SHP77 treated with DMSO at 0.1 percent for 48 hours (cell line): ENCODE measurements at regions not wholly inside any gene's neighbourhood (a gene's known extent, or its start where the extent isn't known, plus 50 kb on each side); places are given as distances from the start of the nearest gene placed in this dataset.
"Not testable (repeated sequence)": the region's sequence is repeated elsewhere in the genome, so short reads cannot be mapped to it uniquely, and the experiment has no call there.

Experiments
- DNase-seq: peaks from one replicate; lab custom pipeline; 2025; lab: John Stamatoyannopoulos, UW

DNA sequence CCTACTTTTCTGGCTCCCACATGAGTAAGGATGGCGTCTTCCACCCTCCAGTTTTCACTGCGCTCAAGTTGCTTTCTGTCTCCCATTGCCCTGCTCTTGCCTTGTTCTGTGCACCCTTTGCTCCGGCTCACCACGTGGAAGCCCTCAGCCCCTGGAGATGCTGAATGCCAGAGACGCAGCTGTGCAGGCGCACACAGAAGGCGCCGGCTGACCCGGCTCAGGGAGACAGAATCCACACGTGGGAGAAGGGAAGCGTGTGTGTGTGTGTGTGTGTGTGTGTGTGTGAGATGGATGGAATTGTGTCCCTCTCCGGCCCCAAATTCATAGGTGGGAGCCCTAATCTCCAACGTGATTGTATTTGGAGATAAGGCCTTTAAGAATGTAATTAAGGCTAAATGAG lies 118.2 kb upstream of the ERRFI1 start:
- DNase-seq = no peak

DNA sequence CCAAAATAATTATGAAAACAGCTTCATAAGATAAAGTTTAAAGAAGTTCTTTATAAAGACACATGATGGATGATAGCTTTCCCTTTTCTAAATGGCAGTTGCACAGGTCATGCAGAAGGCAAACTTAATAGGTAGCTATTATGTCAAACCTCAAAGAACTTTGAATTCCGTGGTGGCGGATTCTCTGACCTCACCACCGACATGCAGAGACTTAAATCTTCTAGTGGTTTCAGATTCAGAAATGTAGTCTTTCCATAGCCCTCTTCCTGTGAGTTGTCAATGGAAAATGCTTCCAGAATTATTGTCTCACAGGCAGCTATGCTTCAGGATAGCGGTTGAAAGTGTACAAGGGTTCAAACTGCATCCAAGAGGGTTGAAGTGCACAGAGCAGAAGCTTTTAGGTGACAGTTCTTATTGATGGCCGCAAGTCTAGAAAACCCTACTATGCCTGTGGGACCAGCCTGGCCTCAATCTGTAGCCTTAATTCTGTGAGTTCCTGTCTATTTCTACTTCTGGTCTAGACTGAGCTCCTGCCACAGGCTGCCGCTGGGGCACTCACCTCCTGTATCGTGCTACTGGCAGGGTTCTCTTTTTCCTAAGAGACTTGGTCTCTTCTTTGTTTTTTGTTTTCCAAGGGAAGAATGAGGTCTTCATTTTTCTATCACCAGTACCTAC lies 117.0 kb upstream of the ERRFI1 start:
- no peak for DNase-seq

DNA sequence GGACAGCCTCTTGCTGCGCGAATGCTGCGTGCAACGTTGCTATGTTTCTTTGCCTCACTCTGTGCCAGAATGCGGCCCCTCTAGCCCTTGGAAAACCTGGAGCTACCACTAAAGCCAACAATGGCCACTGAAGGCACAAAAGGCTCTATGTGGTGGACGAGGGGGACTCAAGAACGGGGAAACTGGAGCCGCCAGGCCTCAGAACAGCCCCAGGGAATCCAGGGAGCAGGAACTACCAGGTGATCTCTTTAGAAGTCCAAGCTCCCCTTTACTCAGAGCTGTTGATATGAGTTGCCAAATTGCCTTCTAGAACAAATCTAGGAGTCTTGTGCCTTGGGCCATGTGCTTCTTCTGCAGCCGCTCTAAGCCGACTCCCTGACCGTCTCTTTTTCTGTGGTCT lies 113.8 kb upstream of the ERRFI1 start:
- DNase-seq = no peak

DNA sequence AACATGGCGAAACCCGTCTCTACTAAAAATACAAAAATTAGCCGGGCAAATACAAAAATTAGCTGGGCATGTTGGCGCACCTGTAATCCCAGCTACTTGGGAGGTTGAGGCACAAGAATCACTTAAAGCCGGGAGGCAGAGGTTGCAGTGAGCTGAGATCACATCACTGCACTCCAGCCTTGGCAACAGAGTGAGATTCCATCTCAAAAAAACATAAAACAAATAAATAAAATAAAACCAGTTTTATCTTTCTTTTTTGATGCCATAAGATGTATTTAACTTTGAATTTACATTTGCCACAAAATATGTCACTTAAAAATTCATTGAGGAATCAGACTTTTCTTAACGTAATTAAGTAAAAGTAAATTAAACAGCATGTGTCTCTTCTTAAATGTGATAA lies 113.3 kb upstream of the ERRFI1 start:
- DNase-seq = no peak

DNA sequence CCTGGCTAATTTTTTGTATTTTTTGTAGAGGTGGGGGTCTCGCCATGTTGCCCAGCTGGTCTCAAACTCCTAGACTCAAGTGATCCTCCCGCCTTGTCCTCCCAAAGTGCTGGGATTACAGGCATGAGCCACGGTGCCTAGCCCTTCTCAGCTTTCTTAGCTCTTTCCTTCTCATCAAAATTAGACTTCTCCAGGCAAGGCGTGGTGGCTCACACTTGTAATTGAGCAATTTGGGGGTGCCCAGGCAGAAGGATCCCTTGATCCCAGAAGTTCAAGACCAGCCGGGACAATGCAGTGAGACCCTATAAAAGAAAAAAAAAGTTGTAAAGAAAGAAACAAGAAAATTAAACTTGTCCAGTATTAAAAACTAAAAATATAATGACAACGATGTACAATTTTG lies 112.6 kb upstream of the ERRFI1 start:
- no peak for DNase-seq

DNA sequence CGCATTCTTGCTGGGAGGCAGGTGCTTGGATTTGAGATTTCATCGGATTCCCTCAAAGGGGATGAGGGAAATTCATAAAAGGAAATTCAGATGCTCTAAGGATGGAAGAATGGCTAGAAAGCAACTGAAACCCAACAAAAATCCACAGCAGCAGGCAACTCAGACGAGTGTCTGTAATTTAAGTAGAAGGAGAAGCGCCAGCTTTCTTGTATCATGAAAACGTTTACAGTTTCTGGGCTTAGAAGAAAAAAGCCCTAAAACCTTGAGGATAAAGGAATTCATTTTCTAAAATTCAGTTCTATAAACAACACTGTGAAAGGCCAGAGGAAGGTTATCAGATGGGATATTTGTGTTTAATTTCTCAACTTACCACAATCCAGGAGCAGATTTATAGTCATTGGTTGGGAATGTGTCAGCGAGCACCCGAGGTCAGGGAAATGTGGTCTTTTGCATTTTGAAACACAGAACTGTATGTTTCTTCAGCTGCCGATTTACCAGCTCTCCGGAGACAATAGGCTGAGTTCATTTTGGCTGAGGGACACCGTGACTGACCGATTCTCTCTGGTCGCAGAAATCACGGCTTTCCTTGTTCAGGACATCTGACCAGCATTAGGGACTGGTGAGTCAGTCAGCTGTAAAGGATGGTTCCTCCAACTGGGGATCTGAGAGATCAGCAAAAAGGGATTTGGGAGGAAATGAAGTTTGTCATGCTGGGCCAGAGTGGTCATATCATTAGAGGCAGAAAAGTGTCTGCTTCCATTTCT lies 111.6 kb upstream of the ERRFI1 start:
- no peak for DNase-seq

DNA sequence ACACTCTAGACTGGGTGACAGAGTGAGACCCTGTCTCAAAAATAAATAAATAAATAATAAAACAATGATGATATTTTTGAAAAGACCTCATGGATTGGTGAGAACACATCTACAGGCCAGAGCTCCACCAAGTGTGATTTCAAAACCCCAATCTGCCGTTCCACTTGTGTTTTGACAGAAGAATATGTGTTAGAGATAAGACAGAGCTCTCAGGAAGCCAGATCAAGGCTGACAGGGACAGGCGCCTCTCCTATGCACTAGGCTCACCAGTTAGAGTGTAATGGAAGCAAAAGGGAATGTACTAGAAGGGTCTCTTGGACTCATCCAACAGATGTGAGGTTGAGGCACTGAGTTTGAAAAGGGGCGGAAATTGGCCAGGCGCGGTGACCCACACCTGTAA lies 110.7 kb upstream of the ERRFI1 start:
- DNase-seq = no peak

DNA sequence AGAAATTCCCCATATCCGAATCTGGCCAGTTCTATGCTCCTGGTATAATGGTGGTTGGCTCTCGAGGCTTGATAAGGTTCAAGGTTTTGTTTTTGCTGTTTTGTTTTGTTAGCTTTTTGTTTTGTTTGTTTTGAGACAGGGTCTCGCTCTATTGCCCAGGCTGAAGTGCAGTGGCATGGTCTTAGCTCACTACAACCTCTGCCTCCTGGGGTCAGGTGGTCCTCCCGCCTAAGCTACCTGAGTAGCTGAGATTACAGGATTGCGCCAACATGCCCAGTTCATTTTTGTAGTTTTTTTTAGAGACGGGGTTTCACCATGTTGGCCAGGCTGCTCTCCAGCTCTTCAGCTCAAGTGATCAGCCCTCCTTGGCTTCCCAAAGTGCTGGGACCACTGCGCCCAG lies 109.1 kb upstream of the ERRFI1 start:
- DNase-seq = no peak

DNA sequence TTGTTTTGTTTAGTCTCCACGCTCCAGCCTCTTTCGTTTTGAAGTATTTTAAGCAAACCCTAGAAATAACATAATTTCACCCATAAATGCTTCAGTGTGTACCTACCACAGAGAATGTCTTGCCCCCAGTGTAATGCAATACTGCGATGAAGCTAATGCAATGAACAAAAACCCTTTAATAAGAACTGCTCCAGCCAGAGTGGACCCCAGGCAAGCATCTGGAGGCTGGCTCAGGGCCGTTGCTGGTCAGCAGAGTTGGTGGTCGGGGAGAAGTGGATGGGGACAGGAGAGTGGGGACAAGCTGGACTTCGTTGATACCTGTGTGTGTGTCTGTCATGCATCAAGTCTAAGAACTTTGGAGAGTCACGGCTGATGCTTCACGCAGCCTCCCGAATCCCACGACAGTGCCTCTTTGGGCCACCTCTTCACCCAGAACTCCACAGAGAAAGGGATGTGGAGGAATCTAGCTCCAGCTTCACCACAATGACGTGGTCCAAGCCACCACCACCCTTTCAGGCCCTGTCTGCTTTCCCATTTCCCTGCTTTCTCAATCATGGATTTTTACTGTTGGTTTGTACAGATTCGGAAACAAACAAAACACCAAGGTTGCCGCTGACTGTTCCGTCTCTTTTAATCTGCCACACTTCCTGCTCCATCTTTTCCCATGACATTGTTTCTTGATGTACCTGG lies 108.6 kb upstream of the ERRFI1 start:
- no peak for DNase-seq

DNA sequence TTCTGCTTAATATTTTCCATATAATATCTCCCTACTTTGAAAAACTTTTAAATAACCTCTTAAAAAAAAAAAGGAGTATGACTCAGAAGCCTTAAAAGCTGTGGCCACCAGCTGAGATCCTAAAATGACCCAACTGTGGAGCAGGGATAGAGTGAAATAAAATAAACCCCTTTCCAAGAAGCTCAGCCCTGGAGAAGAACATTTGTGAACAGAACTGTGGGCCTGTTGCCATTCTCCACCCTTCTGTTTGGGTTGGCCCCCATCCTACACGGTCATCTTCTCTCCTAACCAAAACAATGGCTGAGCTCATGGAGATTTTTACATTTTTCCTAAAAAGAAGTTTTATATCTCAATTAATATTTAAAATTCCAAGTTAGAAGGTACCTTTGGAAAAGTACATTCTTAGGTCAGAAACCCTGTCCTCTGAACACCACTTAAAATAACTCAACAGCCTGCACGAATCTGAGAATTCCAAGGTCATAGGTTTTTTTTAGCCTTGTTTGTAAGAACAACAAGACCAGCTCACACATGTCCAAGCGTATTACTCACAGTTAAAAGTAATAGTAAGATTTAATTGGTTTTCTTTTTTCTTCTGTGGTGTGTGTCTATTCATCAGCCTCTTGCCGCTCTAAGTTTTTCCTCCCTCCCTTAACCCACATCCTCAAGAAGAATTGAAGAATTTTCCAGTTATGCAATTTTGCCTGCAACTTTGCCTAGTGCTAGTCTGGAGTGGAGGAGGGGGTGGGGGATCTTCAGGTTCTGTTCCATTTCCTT lies 107.7 kb upstream of the ERRFI1 start:
- no peak for DNase-seq

DNA sequence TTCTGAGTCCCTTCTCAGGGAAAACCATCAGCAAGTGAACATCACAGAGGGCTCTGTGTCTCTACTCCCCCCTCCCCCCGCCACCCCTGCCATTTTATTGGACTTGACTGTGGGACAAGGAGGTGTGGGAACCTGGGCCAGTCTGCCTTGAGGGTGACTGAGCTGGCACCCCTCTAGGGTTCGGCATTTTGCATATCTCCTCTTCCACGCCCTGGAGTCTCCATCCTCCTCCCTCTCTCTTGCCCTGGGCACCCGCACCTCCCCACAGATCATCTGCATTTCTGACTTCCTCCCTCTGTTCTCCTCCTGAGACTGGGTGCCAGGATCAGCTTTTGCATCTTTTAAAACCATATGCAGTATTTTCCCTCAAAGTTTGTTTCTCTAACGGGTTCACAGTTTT lies 107.1 kb upstream of the ERRFI1 start:
- no peak for DNase-seq

DNA sequence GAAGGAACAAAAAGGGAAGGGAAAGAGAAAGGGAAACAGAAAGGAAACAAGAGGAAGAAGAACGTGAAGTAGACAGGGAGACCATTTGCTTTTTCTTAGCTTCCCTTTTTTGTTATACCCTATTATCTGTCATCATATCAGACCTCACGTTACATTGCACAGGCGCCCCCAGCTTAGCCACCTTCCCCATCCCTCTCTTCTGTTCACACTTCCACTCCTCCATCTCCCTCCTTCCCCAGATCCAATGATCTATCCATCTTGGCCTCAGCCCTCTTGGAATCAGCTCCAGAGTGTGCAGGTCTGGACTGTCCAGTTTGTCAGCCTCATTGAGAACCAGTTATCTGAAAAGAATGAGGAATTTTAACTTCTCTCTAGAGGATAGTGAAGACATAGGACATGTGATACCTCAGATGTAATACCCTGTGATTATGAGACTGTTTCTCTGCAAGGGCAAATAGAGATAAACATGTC lies 101.1 kb upstream of the ERRFI1 start:
- no peak for DNase-seq

DNA sequence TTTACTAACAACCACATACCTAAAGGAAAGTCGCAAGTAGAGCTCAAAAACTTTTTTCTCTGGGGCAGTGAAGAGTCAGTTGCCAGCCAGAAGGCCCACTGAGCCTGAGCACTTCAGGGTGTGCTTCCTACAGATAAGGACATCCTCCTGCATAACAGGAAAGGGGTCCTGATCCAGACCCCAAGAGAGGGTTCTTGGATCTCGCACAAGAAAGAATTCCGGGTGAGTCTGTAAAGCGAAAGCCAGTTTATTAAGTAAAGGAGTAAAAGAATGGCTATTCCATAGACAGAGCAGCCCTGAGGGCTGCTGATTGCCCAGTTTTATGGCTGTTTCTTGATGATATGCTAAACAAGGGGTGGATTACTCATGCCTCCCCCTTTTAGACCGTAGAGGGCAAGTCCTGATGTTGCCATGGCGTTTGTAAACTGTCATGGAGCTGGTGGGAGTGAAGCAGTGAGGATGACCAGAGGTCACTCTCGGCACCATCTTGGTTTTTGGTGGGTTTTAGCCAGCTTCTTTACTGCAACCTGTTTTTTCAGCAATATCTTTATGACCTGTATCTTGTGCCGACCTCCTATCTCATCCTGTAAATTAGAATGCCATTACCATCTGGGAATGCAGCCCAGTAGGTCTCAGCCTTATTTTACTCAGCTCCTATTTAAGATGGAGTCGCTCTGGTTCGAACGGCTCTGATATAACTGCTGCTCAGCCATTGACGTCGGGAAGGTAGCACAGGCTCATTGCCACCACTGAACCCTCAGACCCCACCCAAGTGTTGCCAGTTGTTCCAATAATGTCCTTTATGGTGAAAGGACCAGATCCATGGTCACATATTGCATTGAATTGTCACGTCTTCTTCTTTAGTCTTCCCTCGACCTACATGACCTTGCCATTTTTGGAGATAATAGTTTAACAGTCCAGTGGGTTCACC lies 96.6 kb upstream of the ERRFI1 start:
- no peak for DNase-seq

DNA sequence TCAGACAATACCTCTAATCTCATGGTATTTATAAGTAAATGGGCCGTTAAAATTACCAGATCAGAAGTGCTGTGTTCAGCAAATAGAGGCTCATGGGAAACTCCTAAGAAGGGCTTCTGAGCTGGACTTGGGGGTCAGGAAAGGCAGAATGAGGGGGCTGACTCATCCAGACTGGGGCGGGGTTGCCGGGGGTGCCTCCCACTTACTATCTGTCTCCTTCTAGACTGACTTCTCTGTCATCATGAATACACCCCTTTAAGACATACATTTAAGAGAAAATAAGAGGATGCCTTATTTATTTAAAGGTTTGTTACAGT lies 96.0 kb upstream of the ERRFI1 start:
- no peak for DNase-seq

DNA sequence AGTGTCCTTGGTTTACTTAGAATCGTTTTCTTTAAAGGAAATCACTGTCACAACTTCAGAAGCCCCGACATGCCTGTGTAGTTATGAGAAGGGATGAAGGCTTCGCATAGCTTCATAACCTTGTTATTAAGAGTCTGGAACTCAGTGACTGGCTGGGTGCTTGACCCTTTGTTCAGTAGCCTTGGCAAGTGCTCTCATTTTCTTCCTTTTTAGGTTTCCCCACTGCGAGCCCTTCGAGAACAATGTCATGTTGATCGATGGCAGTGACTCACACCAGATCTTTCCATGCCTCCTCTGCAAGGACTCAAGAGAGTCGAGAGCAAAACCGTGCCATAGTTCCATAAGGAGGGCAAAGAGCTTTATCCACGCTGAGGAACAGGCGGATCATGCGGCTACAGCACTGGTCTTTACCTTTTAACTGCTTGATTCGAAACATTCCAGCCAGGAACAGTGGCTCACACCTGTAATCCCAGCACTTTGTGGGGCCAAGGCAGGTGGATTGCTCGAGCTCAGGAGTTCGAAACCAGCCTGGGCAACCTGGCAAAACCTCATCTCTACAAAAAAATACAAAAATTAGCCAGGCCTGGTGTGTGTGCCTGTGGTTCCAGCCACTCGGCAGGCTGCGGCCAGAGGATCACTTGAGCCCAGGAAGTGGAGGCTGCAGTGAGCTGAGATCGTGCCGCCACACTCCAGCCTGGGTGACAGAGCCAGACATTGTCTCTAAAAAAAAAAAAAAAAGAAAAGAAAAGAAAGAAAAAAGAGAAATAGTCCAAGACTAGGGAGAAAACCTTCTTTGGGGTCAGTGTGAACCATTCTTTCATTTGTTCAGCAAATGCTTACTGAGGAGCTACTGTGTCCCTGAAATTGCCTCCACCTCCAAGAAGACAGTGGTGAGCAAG lies 95.4 kb upstream of the ERRFI1 start:
- no peak for DNase-seq

DNA sequence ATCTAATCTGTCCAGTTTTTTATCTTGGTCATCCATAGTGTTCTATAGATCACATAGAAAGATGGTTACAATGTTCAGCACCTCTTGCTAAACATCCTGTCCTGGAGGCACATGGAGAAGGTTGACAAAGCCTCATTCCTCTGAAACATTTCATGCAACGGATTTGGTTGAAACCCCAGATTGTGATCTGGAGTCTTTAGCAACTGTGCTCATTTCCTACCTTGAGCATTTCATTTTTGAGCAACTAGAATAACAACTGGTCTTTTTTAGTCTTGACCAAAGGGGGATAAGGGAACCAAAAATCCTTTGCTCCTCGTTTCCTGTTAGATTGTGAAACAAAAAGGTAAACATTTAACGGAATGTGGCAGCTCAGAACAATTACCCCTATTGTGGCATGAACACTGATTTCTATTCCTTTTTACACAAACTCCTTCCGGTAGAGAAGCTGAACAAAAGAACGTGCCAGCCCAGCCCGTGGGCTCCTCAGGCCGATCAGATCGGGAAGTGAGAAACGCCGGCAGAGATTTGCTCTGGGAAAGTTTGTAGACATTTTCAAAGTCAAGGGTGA lies 94.7 kb upstream of the ERRFI1 start:
- no peak for DNase-seq

DNA sequence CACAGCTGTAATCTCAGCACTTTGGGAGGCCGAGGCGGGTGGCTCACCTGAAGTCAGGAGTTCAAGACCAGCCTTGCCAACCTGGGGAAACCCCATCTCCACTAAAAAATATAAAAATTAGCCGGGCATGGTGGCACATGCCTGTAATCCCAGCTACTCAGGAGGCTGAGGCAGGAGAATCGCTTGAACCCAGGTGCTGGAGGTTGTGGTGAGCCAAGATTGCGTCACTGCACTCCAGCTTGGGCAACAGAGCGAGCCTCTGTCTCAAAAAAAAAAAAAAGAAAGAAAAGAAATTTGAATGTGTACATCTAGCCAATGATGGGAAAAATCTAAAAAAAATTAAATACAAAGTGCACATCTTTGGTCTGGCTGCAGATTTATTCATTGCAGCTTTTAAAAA lies 92.6 kb upstream of the ERRFI1 start:
- DNase-seq = not testable (repeated sequence)

DNA sequence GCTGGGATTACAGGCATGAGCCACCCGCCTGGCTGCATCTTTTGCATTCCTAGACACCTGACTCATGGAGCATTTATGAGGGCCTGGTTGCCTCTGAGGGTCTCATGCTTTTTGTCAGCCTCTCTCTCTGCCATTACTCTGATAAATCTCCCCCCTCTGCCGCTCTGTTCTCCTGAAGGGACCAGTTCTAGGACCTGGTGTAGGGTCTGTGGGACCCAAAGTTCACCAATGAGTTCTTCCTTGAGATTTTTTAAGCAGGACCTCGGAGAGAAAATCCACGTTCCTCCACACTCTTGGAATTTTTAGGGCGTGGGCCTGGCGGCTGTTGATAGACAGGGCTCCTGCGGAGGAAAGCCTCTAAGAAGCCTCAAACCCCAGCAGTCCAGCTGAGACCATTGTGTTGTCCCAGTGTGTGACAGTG lies 91.9 kb upstream of the ERRFI1 start:
- no peak for DNase-seq

DNA sequence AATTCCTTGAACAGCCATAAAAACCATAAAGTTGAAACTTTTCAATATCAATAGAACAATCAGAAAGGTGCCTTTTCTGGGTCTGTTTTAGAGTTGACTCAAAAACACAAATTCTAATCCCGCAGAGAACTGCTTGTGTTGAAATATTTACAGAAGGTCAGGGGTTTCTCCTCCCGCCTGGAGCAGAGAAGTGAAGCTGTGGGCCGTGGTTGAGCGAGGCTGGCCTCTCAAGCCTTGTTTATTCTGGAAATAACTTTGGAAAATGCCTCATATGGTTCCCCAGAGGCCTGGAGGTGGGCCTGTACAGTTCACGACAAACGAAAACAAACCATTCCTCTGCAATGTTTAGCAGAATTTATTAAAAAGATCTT lies 90.8 kb upstream of the ERRFI1 start:
- no peak for DNase-seq

DNA sequence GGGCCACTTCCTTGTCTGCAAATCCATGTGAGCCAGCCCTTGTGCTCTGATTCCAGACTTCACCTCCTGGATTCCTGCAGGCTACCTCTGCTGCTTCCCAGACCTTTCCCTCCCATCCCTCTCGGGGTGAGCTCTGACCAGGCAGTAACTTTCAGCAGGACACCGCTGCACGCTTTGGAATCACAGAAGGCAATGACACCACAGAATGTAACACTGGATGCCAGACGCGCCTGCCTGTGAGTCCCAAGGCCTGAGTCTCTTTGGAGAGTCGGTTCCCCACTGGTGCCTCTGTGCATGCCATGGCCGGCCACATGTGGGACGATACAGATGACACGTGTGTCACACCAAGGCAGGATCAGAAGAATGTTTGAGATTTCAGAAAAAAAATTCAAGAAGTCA lies 89.7 kb upstream of the ERRFI1 start:
- no peak for DNase-seq
